ENCODE measurements at regions not wholly inside any gene's neighbourhood (a gene's known extent, or its start where the extent isn't known, plus 50 kb on each side); places are given as distances from the start of the nearest gene placed in this dataset.

GRCh38 chr3:82954486-82954885 lies 1193.0 kb upstream of the GBE1 start:
- TF ChIP-seq EZH2 (IDR thresholded peaks at IDR 0.05; ENCODE audit: insufficient read depth, poor library complexity, severe bottlenecking) = no peak
- no peak for TF ChIP-seq EZH2phosphoT487 (IDR thresholded peaks at IDR 0.05; ENCODE audit: insufficient read depth, low read depth)
